ENCODE measurements at regions not wholly inside any gene's neighbourhood (a gene's known extent, or its start where the extent isn't known, plus 50 kb on each side); places are given as distances from the start of the nearest gene placed in this dataset.

DNA sequence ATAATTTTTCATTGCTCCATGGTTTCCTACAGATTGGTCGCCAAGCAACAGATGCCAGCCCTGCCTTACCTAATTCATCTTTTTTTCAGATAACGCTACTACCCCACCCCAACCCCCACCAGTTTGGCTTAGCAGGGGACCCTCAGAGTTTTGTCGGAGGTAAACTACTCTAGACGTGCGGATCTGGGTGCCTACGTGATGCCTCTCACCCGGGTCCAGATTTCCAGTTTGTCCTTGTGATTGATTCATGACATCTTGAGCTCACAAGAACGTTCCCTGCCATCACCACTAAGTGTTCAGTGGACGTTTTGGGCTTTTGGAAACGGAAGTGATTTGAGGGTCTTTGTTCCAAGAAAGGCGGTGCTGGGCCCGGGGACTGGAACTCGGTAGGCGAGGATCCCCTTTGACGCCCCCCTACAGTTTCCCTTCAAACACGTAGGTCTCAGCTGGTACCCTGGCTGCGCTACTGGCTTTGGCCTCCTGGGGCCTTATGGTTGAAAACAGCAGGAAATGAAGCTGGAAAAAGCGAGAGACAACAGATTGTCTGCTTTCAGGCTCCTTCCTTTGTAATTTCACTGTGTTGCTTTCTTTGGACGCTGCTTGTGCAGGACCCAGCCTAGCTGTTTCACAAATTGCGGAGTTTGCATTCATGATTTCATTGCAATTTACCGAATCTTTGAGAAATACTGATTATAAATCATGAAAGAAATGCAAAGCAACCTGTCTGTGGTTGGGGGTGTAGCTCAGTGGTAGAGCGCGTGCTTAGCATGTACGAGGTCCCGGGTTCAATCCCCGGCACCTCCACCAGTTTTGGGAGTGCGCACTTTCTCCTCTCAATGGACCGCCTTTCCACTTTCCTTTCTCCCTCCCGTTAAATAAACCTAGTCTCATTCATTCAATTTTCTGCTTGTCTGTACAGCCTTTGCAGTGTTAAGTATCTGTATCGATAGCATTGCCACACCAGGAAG lies 81.0 kb downstream of the GPX5 start:
- TF ChIP-seq EZH2phosphoT487 (IDR thresholded peaks at IDR 0.05; ENCODE audit: insufficient read depth, low read depth), result no peak
- no peak for TF ChIP-seq EZH2 (IDR thresholded peaks at IDR 0.05; ENCODE audit: insufficient read depth, poor library complexity, severe bottlenecking)

All from GM23248 (cell line).